ENCODE measurements at regions not wholly inside any gene's neighbourhood (a gene's known extent, or its start where the extent isn't known, plus 50 kb on each side); places are given as distances from the start of the nearest gene placed in this dataset.
"Not testable (repeated sequence)": the region's sequence is repeated elsewhere in the genome, so short reads cannot be mapped to it uniquely, and the experiment has no call there.

DNA sequence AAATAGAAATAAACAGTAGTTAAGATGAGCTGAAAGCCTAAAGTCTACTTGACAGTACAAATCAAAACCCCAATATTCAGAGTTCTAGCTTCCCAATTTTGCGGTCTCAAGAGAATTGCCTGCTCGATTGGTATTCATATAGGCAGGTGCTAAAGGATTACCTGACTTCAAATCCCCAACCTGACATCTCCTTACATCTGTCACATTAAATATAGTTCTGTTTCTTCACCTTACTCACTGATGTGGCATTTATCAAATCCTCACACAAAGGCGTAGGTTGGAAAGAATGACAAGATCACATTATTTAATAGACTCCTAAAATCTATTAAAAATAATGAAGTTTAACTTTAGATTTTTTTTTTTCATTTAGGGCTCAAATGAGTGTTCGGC, 72.8 kb upstream of the ANKH start:
- DNase-seq (ENCODE audit: low read depth in 3 of 3) = no peak

DNA sequence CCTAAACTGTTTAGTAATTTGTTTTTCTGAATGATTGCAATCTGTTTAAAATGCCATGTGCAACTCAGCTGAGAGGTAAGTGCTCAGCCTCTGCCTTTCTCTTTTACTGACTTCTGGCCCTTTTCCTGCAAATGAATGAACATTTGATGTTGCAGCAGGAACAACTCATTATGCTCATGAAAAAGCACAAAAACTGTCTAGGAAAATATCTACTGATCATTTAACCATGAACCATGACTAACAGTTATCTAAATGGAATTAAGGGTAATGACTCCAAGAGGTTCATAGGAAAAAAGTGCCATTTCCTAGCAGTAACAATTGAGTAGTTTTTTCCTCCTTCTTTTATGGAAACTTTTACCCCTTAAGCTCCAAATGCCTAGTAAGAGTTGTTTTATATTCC, 70.6 kb upstream of the ANKH start:
- DNase-seq (ENCODE audit: low read depth in 3 of 3) = no peak

DNA sequence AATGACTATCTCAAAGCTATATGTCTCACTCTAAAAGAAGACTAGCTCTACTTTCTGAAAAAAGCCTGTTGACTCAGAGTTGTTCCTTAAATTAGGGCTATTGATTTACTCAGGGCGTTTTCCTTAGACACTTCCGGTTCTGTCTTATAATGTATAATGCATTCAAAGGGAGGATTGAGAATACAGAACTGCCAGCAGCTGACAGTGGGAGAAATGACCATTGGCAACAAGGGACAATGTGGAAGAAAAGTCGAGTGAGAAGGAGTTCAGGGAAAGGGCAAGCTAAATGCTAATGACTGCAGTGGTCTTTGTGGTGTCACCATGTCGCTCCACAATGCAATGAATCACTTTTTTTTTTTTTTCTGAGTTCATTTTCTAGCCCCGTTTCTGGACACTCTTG, 65.7 kb upstream of the ANKH start:
- no peak for DNase-seq (ENCODE audit: low read depth in 3 of 3)

DNA sequence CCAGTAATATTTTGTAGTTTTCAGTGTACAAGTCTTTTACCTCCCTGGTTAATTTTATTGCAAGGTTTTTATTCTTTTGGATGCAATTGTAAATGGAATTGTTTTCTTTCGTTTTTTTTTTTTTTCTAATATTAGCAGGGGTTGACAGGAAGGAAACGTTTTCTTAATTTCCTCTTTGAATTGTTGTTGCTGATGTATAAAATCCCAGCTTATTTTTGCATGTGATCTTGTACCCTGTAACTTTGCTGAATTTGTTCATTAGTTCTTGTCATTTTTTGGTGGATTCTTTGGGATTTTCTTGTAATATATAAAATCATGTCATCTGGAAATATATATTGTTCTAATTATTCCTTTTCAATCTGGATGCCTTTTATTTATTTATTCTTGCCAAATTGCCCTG, 65.0 kb upstream of the ANKH start:
- DNase-seq (ENCODE audit: low read depth in 3 of 3) = no peak

DNA sequence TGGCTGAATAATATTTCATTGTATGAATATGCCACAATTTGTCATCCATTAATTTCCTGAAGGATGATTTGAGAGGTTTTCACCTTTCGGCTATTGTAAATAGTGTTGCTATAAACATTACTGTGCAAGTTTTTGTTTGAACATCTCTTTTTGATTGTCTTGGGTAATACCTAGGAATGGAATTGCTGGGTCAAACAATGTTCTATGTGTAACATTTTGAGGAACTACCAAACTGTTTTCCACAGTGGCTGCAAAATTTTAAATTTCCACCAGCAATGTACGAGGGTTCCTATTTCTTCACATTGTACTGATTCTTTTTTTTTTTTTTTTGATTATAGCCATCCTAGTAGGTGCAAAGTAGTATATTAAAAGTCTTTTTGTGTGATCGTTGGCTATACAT, 63.8 kb upstream of the ANKH start:
- DNase-seq (ENCODE audit: low read depth in 3 of 3) = no peak

DNA sequence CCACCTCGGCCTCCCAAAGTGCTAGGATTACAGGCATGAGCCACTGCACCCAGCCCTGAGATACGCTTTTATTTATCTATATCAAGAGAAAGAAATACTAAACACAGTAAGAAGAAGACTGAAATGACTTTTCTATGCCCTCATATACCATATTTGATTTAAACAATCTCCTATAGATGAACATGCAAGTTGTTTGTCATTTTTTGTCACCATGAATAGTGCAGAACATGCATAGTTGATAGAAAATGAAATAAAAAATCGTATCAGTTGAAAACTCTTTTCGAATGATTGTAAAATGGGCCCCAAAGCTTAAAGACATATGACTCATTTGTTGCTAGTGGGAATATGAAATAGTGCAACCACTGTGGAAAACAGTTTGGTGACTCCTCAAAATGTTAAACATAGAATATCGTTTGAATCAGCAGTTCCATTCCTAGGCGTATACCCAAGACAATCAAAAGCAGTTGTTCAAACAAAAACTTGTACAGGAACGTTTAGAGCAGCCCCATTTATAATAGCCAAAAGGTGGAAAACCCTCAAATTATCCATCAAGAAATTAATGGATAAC, 61.4 kb upstream of the ANKH start:
- no peak for DNase-seq (ENCODE audit: low read depth in 3 of 3)

DNA sequence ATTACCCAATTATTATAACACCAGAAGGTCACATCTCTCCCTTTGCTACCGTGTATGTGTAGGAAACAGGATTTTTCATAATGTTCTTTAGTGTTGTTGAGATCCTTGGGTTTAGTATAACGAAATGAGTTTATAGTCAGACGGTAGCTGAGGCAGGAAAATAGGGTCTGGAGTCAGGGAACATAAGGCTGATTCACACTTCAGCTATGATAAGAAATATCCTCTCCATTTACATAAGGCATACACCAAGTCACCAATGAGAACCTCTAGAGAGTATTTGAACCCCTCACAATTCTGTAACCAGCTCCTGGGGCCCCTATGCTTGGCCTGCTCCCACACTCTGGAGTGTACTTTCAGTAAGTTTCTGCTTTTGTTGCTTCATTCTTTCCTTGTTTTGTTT, 58.9 kb upstream of the ANKH start:
- no peak for DNase-seq (ENCODE audit: low read depth in 3 of 3)

DNA sequence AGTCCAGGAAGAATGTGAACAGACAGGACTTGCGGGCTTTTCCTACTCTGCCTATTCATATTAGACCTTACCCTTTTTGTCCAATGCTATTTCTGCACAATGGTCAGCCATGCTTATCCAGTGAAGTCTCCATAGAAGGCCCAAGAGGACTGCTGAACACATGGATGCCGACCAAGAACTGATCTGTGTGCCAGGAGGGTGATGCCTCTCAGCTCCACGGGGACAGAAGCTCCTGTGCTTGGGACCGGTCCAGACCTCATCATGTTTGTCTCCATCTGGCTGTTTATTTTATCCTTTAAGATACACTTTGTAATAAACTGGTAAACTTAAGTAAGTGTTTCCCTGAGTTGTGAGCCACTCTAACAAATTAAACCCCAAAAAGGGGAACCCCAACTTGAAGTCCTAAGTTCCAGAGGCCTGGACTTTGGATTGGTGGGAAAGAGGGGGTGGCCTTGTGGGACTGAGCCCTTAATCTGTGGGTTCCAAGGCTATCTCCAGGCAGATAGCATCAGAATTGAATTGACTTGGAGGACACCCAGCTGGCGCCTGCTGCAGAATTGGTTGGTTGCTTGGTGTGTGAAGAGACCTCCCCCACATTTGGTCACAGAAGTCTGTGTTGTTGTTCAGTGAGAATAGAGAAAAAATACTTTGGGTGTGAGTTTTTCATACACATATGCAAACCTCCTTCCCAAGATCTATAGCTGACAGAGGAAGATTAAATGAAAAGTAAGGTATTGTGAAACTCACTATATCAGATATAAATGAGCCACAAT, 57.9 kb upstream of the ANKH start:
- no peak for DNase-seq (ENCODE audit: low read depth in 3 of 3)

DNA sequence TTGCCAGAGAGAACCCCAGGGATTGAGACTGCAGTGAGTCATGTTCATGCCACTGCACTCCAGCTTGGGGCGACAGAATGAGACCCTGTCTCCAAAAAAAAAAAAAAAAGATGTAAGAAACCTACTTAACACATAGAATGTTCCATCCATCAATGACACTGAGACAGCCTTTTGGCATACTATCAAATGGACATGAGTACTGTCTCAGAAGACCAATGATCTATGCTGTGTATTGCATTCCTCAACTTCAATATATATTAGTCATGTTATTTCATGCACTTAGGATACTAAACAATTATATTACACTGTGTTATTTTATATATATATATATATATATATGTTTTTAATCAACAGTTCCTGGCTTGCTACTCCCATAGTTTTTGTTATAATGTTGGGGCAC, 57.1 kb upstream of the ANKH start:
- no peak for DNase-seq (ENCODE audit: low read depth in 3 of 3)

DNA sequence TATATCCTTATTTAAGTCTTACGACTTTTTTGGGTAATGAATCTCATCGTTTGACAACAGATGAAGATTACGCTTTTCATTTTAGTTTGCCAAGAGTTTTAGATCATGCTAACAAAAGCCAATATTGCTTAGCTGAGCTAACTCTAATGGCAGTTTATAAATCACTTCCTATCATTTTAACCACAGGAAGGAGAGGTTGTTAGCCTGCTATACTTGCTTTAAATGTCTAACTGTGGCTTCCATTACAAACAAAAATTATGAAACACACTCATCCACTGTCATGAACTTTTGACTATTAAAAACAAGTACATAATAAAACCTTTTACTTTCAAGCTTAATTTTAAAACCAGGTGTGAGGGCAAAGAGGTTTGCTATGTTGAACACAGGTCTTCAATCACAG, 53.7 kb upstream of the ANKH start:
- DNase-seq (ENCODE audit: low read depth in 3 of 3) = no peak

DNA sequence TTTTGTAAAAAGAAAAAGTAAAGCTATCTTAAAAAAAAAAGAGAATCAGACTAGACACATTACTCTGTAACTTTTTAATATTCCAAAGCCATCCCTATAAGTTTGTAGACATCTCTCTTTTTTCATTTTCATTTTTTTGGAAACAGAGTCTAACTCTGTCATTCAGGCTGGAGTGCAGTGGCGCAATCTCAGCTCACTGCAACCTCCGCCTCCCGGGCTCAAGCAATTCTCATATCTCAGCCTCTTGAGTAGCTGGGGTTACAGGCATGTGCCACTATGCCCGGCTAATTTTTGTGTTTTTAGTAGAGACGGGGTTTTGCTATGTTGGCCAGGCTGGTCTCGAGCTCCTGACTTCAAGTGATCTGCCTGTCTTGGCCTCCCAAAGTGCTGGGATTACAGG, 51.4 kb upstream of the ANKH start:
- DNase-seq (ENCODE audit: low read depth in 3 of 3) = not testable (repeated sequence)

DNA sequence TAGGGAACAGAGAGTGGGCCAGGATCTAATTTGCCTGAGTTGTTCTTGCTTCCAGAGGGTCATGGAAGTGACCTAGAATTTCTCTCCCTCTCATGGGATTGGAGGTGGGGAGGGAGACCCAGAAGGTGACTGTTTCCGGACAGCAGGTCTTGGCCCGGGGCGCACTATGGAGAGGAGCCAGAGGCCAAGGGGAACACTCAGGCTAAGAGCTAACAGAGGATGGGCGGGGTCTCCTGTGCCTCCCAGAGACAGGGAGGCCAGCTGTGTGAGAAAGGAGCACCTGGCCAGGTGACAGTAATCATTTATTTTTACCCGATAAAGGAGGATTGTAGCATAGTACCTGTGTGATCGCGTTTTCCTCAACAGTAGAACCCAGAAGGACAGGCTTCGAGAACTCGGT, 50.9 kb upstream of the ANKH start:
- no peak for DNase-seq (ENCODE audit: low read depth in 3 of 3)

Measured in stimulated activated CD4-positive, alpha-beta T cell treated with anti-CD3 and anti-CD28 coated beads, TNF-alpha, amount 100 ng/mL, for 4 hours (primary cell).